ENCODE measurements at regions not wholly inside any gene's neighbourhood (a gene's known extent, or its start where the extent isn't known, plus 50 kb on each side); places are given as distances from the start of the nearest gene placed in this dataset.

GRCh38 chr11:111010391-111011274 lies 234.9 kb upstream of the POU2AF2 start:
- no peak for DNase-seq (ENCODE audit: low read depth)
- TF ChIP-seq CTCF (conservative IDR thresholded peaks at IDR 0.05; ENCODE audit: low read depth, low read length): no peak

GRCh38 chr11:111006227-111006626 lies 239.3 kb upstream of the POU2AF2 start:
- no peak for TF ChIP-seq CTCF (conservative IDR thresholded peaks at IDR 0.05; ENCODE audit: low read depth, low read length)
- no peak for DNase-seq (ENCODE audit: low read depth)
- H3K4me3 ChIP-seq (ENCODE audit: low read length): no peak overlapping the region

More at GRCh38 chr11:111010391-111011274, 234.9 kb upstream of the POU2AF2 start:
- H3K4me3 ChIP-seq (ENCODE audit: low read length): no peak overlapping the region

- TF ChIP-seq CTCF (conservative IDR thresholded peaks at IDR 0.05; ENCODE audit: low read depth, low read length): no peak
- H3K4me3 ChIP-seq (ENCODE audit: low read length): no peak overlapping the region
- DNase-seq (ENCODE audit: low read depth): peak; percentile 42
These were observed 243.4 kb upstream of the POU2AF2 start for GRCh38 chr11:111001986-111002611.

- no peak for TF ChIP-seq CTCF (conservative IDR thresholded peaks at IDR 0.05; ENCODE audit: low read depth, low read length)
- no peak overlapping the region for H3K4me3 ChIP-seq (ENCODE audit: low read length)
- no peak for DNase-seq (ENCODE audit: low read depth)
These were observed 244.5 kb upstream of the POU2AF2 start for GRCh38 chr11:111001081-111001430.

GRCh38 chr11:111000400-111001080 lies 245.0 kb upstream of the POU2AF2 start:
- DNase-seq (ENCODE audit: low read depth): no peak
- no peak overlapping the region for H3K4me3 ChIP-seq (ENCODE audit: low read length)
- TF ChIP-seq CTCF (conservative IDR thresholded peaks at IDR 0.05; ENCODE audit: low read depth, low read length): no peak

- DNase-seq (ENCODE audit: low read depth): no peak
- TF ChIP-seq CTCF (conservative IDR thresholded peaks at IDR 0.05; ENCODE audit: low read depth, low read length): no peak
- H3K4me3 ChIP-seq (ENCODE audit: low read length): no peak overlapping the region
These were observed 253.0 kb upstream of the POU2AF2 start for GRCh38 chr11:110992481-110992880.
